ENCODE measurements at regions not wholly inside any gene's neighbourhood (a gene's known extent, or its start where the extent isn't known, plus 50 kb on each side); places are given as distances from the start of the nearest gene placed in this dataset.
"Not testable (repeated sequence)": the region's sequence is repeated elsewhere in the genome, so short reads cannot be mapped to it uniquely, and the experiment has no call there.

DNA sequence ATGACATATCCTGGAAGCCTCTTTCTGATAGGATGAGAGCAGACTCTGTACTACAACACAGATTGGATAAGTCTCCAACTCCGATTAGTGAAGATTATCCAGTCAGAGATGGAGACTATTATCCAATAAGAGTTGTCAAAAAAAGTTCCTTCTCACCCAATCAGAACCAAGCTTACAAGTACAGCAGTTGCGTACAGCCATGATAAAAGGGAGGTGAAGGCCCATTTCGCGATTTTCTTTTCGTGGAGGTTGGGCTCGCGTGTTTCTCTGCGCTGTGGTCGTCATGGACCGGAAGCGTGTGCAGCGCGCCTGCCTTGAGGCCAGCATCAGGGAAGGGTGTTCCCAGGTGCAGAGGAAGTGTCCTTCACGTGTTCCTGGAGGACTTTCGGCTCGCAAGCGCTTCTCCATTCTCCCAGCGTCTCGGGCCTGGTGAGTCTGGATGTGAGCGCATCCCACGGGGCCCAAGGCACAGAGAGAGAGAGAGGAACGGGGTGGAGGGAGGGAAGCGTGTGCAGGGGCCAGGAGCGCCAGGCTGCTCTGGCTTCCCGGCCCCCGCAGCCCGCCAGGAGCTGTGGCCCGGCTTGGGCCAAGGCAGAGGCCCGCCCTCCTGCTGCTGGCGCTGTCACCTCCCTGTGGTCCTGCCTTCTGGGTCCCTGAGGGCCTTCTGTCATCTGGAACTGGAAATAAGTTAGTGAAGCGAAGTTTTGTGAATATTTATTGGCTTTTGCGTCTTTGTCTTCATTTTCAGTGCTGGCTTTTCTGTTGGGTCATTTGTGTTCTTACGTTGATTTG lies 53.9 kb downstream of the CDRT15L2 start:
- H3K4me1 ChIP-seq (ENCODE audit: low read depth); H3K9me3 ChIP-seq (ENCODE audit: low read depth); H3K27ac ChIP-seq; H3K27me3 ChIP-seq; DNase-seq (ENCODE audit: low read depth in 1 of 2, low spot score in 1 of 2); H3K4me3 ChIP-seq; H3K36me3 ChIP-seq: not testable (repeated sequence)

- not testable (repeated sequence) for H3K4me3 ChIP-seq; H3K27ac ChIP-seq; H3K9me3 ChIP-seq (ENCODE audit: low read depth); H3K27me3 ChIP-seq; DNase-seq (ENCODE audit: low read depth in 1 of 2, low spot score in 1 of 2); H3K4me1 ChIP-seq (ENCODE audit: low read depth); H3K36me3 ChIP-seq
These were observed 60.6 kb downstream of the CDRT15L2 start for GRCh38 chr17:20640147-20640546.

- TF ChIP-seq CTCF (IDR thresholded peaks at IDR 0.05; ENCODE audit: low read depth, low read length) = peak; percentile 66
- DNase-seq (ENCODE audit: low read depth in 1 of 2, low spot score in 1 of 2) = peak; percentile 49 to 52
- H3K36me3 ChIP-seq; H3K4me1 ChIP-seq (ENCODE audit: low read depth); H3K27me3 ChIP-seq; H3K27ac ChIP-seq; H3K4me3 ChIP-seq; H3K9me3 ChIP-seq (ENCODE audit: low read depth): not testable (repeated sequence)
These were observed 67.2 kb downstream of the CDRT15L2 start for GRCh38 chr17:20646661-20647272.

DNA sequence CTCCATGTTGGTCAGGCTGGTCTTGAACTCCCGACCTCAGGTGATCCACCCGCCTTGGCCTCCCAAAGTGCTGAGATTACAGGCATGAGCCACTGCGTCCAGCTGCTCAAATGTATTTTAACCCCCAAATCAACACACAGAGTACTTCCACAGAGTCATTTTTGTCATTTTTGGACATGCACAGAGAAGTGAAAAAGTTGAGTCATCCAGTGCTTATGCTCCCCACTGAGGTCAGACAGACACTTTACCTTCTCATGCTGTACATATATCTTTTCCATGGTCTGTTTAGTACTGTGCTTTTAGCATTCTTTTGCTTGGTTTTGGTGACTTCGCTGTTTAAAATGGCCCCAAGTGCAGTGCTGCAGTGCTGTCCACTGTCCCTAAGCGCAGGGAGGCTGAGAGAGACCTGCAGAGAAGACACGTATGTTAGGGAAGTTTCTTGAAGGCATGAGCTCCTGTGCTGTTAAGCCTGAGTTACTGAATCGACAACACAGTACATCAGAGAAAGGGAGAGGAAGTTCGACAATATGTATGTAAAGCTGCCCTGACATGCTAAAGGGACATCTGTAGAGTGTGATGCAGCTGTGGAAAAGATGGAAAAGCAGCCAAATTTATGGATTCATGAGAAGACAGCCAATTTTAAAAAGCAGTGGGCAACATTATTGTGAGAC lies 69.7 kb downstream of the CDRT15L2 start:
- not testable (repeated sequence) for H3K9me3 ChIP-seq (ENCODE audit: low read depth); H3K27me3 ChIP-seq; H3K27ac ChIP-seq; H3K4me1 ChIP-seq (ENCODE audit: low read depth); H3K4me3 ChIP-seq; DNase-seq (ENCODE audit: low read depth in 1 of 2, low spot score in 1 of 2); H3K36me3 ChIP-seq

- not testable (repeated sequence) for DNase-seq (ENCODE audit: low read depth in 1 of 2, low spot score in 1 of 2); H3K4me3 ChIP-seq; H3K27ac ChIP-seq; H3K36me3 ChIP-seq; H3K9me3 ChIP-seq (ENCODE audit: low read depth); H3K4me1 ChIP-seq (ENCODE audit: low read depth); H3K27me3 ChIP-seq
These were observed 71.5 kb downstream of the CDRT15L2 start for GRCh38 chr17:20651022-20651421.

DNA sequence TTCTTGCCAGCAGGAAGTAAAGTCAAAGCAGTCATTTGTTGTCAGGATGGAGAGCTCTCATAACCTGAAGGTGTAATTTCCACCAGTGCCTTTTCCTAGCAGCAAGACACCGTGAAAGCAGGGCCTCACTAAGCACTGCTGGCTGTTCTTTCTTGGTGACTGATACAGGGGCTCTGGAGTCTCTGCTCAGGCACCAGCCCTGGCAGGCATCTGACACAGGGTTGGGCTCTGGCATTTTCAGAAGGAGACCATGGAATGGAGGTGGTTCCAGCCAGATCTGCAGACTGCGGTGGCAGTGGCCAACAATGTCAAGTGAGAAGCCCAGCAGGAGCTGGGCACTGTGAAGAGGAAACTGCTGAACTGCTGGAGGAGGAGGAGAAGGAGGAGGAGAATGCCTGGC lies 72.2 kb downstream of the CDRT15L2 start:
- not testable (repeated sequence) for DNase-seq (ENCODE audit: low read depth in 1 of 2, low spot score in 1 of 2); H3K27me3 ChIP-seq

DNA sequence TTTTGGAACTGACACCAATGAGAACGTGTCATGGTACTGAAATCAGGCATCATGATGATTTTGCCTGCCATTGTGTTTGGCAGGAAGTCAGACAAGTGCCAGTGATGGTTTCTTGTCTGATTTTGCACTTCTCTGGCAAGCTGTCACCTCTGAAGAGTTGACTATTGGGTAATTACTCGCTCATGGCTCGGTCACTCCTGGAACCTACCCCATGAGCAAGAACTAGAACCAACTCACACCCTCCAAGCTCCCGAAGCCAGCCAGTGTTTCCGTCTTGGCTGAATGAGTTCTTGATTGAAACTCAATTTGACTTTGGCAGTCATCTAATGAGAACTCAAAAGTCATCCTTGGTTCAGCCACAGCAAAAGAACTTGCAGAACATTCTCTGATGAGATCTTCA lies 73.9 kb downstream of the CDRT15L2 start:
- not testable (repeated sequence) for DNase-seq (ENCODE audit: low read depth in 1 of 2, low spot score in 1 of 2); H3K4me3 ChIP-seq; H3K27me3 ChIP-seq; H3K4me1 ChIP-seq (ENCODE audit: low read depth); H3K36me3 ChIP-seq; H3K27ac ChIP-seq; H3K9me3 ChIP-seq (ENCODE audit: low read depth)

More for the DNA sequence above, 72.2 kb downstream of the CDRT15L2 start:
- H3K4me3 ChIP-seq; H3K9me3 ChIP-seq (ENCODE audit: low read depth); H3K4me1 ChIP-seq (ENCODE audit: low read depth); H3K36me3 ChIP-seq; H3K27ac ChIP-seq: not testable (repeated sequence)

- H3K4me1 ChIP-seq (ENCODE audit: low read depth); H3K36me3 ChIP-seq; H3K27ac ChIP-seq; H3K27me3 ChIP-seq; H3K9me3 ChIP-seq (ENCODE audit: low read depth); H3K4me3 ChIP-seq: not testable (repeated sequence)
- DNase-seq (ENCODE audit: low read depth in 1 of 2, low spot score in 1 of 2) = peak in 1 of 2 donors; percentile 62
These were observed 74.6 kb downstream of the CDRT15L2 start for GRCh38 chr17:20654114-20654513.

DNA sequence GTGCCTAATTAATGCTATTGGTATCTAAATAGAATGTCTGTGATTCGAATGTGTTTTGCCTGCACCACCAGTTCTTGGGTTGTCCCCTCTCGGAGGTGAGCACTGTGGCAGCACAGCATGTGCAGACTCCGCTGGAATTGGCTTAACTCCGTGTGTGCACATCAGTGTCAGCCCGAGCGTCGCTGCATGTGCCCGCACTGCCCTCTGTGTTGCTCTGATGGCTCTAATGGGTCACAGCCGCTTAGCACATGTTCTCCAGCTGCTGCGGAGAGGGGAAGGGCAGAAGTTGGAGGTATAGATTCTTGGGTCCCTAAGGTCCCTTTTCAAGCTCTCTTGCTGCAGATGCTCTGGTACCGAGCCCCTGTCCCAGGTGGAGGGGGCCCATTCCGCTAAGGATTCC lies 75.1 kb downstream of the CDRT15L2 start:
- H3K36me3 ChIP-seq; H3K9me3 ChIP-seq (ENCODE audit: low read depth); H3K4me3 ChIP-seq; DNase-seq (ENCODE audit: low read depth in 1 of 2, low spot score in 1 of 2); H3K27ac ChIP-seq; H3K27me3 ChIP-seq; H3K4me1 ChIP-seq (ENCODE audit: low read depth): not testable (repeated sequence)

- H3K4me1 ChIP-seq (ENCODE audit: low read depth); H3K27ac ChIP-seq; H3K9me3 ChIP-seq (ENCODE audit: low read depth); H3K36me3 ChIP-seq; H3K4me3 ChIP-seq; H3K27me3 ChIP-seq: not testable (repeated sequence)
- DNase-seq (ENCODE audit: low read depth in 1 of 2, low spot score in 1 of 2) = peak in 1 of 2 donors; percentile 33
These were observed 85.8 kb downstream of the CDRT15L2 start for GRCh38 chr17:20665103-20665955.

Data from cardiac muscle cell (in vitro differentiated cells and primary cell).